HG03139 (cell line): ENCODE measurements at regions not wholly inside any gene's neighbourhood (a gene's known extent, or its start where the extent isn't known, plus 50 kb on each side); places are given as distances from the start of the nearest gene placed in this dataset.

Experiments
- ATAC-seq: cut with Tn5 transposase; IDR thresholded peaks from one replicate; pipeline ENCODE4 v1.9.1; 2021; ENCODE audit not compliant: unreplicated experiment

DNA sequence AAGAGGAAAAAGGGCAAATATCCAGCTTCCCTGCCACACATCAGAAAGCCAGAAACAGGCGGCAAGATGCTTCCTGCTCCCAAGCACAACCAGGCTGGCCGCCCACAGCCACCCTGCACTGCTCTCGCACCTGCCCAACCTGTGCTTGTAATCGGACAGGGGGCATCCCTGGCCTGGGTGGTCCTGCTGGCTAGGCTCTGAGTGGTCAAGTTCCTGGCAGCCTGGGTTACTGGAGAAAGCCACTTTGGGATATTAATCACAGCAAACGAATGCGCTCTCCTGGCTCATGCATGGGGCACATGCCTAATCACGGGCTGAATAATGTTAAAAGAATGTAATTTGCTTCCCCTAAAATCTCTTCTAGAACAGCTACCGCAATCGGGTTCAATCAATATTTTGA is 442.4 kb downstream of the MCTP2 start:
- ATAC-seq, result no peak

DNA sequence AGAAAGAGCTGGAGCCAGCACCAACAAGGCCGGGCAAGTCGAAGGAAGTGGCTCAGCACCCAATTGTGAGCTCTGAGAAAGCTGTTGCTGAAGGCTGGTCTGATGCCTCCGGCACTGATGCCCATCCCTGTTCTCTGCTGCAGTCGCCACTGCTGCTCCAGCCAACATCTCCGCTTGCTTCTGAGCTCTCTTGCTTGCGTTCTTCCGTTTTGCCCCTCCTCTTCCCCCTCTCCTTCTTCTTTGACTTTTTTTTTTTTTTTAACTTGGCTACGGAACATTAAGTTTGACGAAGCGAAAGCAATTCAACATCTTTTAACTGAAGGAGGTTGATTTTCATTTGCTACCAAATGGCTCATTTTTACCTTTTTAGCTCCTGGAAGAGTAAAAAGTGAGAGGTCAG is 442.9 kb downstream of the MCTP2 start:
- no peak for ATAC-seq

DNA sequence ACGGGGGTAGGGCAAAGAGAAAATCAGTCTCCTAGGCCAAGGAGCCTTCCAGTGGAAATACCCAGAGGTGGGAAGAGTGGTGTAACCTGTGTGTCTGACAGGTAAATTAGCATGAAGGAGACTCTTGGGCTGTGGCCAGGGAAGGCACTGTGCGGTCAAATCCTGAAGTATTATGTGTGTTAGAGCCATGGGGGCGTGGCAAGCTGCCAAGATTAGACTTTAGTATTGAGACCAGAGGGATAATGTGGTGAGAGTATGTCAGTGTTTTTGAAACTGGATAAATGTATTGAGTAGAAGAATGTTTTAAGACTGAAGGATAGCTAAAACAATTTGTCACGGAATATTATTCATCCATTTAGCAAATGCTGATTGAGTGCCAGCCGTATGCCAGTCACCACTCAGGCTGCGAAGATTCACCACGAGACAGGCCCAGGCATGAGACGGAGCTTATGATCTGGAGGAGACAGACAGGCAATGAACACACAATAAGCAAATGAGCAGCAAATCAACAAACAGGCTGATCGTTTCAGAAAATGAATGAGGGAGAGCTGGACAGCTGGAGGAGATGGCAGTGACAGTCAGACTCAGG is 445.9 kb downstream of the MCTP2 start:
- ATAC-seq, result no peak

DNA sequence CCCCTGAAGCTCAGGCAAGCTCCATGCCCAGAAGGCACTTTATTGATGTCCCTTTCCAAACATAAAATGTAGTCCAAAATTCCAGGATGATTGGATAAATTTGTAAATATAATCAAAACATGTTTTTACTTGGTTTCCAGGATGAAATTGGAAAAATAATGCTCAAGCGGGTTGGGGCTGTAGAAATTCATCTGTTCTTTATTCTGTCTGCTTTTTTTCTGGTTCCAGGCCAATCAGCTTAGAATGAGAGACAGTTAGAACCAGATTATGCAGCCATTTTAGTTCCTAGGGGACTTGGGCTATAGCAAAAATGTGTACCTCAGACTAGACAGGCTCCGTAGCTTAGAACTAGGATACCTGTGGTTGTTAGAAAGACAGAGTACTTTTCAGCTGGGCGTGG is 450.8 kb downstream of the MCTP2 start:
- no peak for ATAC-seq

DNA sequence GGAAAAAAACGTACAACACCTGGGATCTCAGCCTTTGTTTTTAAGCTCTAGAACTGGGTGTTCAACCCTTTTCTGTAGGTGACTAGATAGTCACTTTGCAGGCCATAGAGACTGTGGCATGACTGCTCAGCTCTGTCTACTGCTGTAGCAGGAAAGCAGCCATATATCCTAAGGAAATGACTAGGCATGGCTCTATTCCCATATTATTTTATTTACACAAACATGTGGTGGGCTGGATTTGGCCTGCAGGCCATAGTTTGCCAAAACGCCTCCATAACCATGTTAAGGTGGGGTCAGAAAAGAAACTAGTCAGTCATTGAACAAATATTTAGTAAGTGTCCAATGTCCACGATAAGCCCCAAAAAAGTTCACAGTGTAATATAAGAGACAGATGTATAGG is 452.5 kb downstream of the MCTP2 start:
- ATAC-seq, result no peak

DNA sequence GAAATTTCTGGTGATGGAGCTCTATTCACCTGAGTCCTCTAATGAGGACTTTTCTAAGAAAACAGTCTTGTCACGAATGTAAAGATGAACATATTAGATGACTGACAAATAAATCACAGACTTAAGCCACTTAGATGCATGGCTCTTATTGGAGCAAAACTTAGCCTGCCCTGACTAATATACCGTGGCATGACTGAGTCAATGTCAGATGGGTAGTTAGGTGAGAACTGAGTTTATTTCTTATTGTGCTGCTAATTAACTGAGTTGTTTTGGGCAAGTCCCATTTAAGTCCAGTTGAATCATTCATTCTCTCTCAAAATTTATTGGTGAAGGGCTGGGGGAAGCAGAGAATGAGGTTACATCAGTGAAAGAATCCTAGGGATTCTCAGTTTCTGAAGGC is 459.8 kb downstream of the MCTP2 start:
- no peak for ATAC-seq

DNA sequence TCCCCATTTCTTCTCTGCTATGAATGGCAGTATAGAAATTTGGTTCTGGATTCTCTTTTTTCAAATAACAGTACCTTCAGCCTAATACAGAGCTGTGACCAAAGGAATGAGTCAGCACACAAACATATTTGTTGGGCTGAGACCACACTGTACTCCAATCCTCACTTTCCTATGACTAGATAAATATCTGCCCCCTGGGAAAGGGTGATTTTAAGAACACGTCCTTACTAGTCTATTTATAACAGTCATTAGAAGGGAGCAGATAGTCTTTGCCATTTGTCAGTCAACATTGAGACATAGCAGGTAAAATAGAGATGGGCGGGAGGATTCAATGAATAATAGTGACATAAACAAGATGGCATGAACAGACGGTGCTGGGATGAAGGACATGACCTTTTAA is 461.3 kb downstream of the MCTP2 start:
- no peak for ATAC-seq

DNA sequence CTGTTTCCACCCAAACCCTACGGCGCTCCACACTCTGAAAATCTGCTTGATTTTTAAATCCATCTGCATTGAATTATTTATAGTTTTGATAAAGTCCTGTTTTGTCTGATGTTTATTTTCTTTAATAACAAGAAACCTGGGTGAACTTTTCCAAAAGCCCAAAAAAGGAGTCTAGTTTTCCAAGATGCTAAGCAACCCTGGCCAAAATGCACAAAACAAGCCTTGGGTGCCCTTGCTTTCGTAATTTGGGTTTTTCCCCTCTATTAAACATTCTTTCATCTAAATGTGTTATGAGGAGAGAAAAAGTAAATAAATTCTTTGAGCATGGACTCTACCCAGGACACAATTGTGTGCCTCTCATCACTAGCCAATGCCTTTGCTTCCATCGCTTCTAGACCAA is 468.9 kb downstream of the MCTP2 start:
- ATAC-seq, result no peak

DNA sequence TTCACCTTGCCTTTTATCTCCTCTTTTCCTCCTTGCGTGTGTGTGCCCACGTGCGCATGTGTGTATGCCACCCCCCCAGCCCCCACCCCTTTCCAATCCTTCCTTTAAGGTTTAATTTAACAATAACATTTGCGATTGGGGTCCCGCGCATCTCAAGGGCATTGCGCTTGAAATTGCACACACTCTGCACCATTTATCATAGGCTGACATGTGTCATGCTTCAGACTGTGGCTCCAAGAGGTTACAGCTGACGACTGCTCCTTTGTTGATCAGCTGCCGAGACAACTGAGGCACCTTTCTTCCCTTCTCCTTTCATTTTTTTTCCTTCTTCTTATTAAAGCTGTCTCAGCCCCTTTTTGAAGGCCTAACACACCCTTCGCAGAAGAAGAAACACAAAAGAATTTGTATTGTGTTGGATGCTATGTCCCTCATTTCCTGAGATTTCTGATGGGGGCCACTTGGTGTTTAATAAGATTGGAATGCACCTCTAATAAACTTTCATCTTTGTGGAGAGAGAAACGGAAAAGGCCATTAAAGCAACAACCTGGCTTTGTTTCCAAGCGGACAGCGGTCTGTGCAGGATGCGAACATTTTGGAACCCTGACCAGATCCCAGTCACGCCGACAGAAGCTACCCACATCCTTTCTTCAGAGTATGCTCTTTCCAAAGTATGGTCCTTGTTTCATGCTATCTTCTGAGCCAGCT is 470.1 kb downstream of the MCTP2 start:
- ATAC-seq, result no peak

DNA sequence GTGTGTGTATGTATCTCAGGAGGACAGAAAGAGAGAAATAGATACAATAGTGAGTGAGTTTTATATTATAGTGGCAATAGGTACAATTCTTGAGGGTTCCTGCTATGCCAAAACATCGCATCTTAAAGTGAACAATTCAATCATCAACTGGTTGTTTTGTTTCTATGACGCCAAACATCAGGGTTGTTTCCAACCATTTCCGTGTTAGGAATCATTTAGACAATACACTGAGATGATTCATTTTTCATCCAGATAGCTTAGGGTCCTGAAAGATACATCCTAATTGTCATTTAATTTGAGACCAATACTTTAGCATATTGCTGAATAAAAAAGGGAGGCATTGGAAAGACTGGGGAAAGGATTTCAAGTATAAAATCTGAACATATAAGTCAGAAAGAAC is 472.2 kb downstream of the MCTP2 start:
- ATAC-seq, result no peak

DNA sequence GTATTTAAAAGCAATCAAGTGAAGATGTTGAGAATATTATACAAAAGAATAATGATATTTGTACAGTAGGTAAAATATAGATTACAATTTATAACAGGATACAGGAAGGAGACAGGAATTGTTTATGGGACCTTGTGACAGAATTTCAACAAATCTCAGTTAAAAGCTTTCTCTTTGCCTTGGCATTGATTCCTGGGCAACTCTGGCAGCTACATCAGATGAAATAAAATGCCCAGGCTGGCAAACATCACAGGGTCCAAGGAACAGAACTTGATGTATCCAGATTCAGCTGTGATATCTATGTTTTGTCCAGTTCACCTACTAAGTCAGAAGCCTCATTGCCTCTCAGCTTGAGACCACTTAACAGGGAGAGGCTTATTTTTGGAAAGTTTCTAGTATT is 473.1 kb downstream of the MCTP2 start:
- no peak for ATAC-seq

DNA sequence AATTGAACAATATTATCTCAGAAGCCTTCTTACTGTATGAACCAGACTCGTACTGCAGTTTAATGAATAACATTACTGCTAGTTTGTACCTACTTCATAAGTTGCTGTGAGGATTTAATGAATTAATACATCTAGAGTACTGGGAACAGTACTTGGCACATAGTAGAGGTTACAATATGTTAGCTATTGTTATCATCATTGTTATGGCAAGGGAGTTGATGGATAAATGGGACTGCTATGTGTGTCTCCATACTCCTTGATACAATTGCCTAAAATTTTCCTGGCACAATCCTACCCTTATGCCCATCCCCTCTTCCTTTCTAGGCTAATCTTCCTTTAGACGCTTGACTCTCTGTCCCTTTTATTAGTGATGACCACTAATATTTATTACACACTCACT is 473.6 kb downstream of the MCTP2 start:
- ATAC-seq, result no peak

DNA sequence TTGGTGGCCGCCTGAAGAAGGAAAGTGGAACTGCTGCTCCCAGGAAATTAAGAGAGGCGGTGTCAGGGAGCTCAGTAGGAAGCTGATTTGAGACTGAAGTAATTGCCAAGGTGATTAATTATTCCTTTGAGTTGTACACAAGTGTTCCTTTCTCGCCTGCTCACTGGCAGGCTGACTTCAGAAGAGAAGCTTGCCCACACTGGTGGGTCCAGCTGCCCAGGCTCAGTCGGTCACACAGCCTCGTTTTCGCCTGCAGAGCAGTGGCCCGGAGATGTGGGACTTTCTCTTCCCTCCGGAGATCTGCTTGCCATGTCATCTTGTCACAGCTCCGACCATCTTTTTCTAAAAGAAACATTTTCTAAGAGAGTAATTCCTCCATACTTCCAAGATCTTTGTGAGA is 478.0 kb downstream of the MCTP2 start:
- ATAC-seq, result no peak

DNA sequence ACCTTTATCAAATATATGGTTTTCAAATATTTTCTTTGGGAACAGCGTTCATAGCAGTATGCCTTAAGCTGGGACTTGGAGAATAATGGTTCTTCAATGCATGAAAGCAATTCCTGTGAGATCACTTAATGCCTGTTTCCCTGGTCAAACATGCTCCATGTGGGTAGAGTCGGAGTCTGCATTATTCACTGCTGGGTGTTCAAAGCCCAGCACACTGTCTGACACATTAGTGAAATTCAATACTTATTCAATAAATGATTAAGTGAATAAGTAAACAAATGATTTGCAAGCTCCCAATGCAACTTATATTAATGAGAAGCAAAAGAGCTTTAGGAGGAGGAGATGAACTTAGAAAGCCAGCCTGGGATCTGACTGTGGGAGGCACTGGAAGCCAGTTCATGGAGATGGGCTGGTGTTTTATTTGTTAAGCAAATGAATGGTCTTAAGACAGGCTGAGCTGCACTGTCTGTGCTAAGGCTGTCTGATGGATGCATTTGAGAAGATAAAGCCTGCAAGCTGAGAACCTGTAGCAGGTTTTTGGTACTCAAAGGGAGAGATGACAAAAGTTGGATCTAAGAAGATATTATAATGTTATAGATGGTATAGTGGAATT is 490.8 kb downstream of the MCTP2 start:
- ATAC-seq, result no peak

DNA sequence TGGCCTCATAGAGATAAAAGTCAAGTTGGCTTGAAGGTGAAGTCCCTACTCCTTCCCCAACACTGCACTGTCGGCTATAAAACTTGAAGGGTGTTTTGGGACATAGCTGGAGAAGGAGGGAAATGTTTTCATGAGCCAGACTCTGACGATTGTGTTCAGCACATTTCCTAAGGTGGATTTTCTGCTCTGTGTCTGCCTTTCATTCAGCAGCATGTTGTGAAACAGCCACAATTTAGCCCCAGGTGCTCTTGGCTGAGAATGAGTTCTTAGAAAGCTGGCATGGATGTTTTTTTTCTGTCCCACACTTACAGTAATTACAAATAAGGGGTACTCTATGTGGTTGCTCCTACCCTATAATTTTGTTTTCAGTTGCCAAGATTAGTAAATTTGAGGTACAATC is 492.4 kb downstream of the MCTP2 start:
- no peak for ATAC-seq

DNA sequence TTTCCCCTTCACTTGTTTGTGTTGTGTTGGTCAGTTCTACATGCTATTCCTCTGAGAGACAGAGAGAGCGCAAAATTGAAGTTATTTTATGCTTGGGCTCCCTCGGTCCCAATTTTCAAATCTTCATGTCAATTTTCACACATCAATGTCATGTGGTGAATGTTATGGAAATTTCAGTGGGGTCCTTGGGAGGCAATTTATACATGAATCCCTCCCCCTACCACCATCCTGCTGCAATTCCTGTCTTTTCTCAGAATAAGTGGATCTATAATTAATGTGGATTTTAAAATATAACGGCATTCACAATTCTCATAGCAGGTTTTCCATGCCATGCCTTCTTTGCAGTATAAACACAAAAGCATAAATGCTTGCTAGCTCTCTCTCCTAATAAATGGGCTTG is 499.9 kb downstream of the MCTP2 start:
- no peak for ATAC-seq

DNA sequence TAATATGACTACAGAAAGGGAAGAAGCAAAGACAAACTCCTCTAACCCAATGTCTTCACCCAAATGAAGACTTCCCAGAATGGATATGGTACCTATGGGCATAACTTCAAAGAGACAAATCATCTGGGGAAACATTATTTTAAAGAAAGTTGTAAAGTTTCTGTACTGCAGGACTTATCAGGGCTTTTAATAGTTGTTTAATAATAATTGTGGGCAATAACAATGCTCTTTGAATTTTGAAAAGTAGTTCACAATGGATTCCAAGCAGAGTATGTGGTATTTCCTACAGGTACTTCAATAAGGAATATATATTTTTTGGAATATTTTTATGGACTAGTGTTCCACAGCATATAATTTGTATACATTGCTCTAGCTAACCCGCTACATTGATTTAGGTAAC is 503.1 kb downstream of the MCTP2 start:
- no peak for ATAC-seq

DNA sequence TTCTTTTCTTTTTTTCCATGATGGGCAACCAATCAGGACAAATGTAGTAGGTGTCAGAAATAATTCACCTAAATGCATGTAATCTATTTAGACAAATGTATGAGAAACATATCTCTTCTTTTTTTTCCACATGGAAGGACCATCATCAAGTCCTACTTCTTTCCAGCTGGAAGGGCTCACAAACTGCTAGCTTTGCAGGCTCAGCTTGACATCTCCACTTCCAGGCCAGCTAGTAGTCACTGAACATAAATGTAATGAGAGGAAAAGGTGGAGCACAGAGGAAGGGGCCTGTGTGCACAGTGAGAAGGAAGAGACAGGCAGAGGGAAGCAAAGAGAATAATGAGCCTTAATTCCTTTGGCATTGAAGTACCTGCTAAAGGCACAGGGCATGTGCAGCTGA is 504.9 kb downstream of the MCTP2 start:
- no peak for ATAC-seq

DNA sequence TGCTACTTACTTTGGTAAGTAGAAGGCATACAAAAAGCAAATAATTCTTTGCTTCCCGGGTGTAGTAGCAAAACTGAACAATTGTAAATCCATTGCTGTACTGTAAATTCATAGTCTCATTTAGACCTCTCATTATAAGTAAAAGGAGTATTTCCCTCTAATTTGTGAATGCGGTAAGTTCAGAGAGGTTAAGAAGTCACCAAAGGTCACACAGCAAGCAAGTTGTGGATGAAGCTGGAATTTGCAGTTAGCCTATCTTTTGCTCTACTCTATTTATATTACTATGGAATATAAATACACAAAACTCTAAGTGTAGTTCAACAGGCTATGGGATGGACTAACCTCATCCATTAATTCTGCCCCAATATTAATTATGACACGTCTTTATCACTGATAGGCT is 508.3 kb downstream of the MCTP2 start:
- ATAC-seq, result no peak

DNA sequence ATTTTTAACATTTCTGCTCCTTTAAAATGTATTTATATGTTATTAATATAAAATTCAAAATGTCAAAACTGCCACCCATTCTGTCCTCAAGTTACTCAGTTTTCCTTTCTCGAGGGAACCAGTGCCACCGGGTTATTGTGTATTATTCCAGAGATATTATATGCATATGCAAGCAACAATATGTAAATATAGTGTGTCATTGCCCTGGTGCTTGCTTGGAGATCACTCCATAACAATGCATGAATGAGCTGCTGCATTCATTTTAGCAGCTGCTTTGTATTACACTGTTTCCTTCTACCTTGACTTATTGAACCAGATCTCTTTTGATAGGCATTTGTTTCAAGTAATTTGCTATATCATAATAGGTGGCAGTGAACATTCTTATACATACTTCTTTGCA is 509.1 kb downstream of the MCTP2 start:
- ATAC-seq, result no peak

DNA sequence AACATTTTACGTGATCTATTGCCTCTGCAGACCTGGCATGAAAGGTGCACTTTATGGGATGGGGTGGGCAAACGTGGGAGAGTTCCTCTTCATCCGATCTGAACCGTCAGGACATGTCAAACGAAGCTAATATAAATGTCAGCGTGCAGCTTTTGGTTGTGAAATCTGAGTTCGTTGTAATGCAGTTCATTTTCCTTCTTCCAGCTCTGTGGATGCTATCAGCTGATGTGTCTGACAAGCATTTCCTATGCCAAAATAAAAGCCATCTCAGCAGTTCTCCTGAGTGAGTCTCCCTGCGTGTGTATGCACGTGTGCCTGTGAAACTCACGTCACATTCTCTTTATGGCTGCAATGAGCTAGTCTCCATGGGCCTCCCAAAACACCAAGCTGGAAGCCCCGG is 512.3 kb downstream of the MCTP2 start:
- ATAC-seq, result no peak

DNA sequence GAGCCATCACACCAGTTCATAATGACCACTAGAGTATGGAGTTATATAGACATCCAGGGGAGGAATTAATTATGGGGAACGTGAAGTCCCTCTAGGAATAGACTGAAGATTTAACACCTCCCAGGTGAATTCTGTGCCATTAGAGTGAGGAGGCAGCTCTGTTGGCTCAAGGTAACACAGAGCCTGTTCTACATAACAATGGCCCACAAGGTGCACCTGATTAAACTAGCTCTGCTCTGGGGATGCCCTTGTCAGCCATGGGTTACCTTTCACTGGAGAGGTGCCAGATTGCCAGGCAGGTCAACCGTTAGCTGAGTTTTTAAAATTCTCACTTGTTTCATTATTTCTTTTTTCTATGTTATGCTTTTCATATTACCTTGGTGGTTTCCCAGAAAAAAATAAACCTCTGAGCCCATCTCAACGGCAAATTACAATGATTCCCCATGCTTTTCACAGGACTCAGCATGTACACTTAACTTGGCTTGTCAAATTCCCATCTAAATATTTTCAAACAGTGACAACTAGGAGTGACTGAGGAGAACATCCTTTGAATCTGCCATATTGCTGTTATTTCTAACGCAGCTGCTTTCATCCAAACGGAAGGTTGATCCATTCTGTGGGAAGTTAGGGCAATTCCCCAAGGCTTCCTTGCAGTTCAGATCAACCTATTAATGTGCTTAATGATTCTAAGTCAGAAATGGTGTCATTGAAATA is 512.9 kb downstream of the MCTP2 start:
- ATAC-seq, result no peak
